SH-SY5Y (cell line): ENCODE measurements at regions not wholly inside any gene's neighbourhood (a gene's known extent, or its start where the extent isn't known, plus 50 kb on each side); places are given as distances from the start of the nearest gene placed in this dataset.

Experiments
- GATA2 ChIP-seq: IDR thresholded peaks from 2 replicates; pipeline ENCODE4 v1.6.1; 2011; ENCODE audit warnings: mild to moderate bottlenecking, low read depth, low read length
- GATA3 ChIP-seq: IDR thresholded peaks from 2 replicates; pipeline ENCODE4 v1.6.1; 2011; ENCODE audit warnings: low read depth, mild to moderate bottlenecking, low read length, moderate library complexity

DNA sequence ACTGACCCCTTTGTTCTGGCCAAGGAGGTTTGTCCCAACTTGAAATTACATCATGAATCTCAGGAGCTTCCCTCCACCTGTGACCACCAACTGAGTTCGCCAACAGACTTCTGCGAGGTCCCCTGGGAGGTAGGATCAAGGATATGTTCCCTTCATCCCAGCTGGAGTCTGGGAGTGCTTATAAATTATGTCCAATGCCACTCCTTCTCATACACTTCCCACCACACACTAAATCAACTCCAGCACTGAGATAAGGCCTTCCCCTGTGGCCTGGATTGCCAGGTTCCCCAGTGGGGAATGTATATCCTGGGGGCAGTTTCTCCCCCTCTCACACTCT is 99.2 kb downstream of the RND3 start:
- TF ChIP-seq GATA2 = no peak
- TF ChIP-seq GATA3 = no peak
